Choroid plexus epithelial cell (primary cell): ENCODE measurements at regions not wholly inside any gene's neighbourhood (a gene's known extent, or its start where the extent isn't known, plus 50 kb on each side); places are given as distances from the start of the nearest gene placed in this dataset.
A peak's percentile ranks its signal among the peaks of the same experiment; 100 is the strongest.
"Not testable (repeated sequence)": the region's sequence is repeated elsewhere in the genome, so short reads cannot be mapped to it uniquely, and the experiment has no call there.

Experiments
- DNase-seq: peaks from one replicate; pipeline ENCODE4 v3.0.0-alpha.2; 2010; ENCODE audit warnings: low read depth
- H3K4me3 ChIP-seq: 2 replicates; pipeline ENCODE4 v1.5.1; 2011; ENCODE audit warnings: low read depth, mild to moderate bottlenecking, control low read depth, low read length, moderate library complexity
- TF ChIP-seq, protein P1 (sequence below): conservative IDR thresholded peaks from 2 replicates; pipeline ENCODE4 v1.5.1; 2011; ENCODE audit warnings: low read depth, mild to moderate bottlenecking, control low read depth, inconsistent platforms, low read length, moderate library complexity

DNA sequence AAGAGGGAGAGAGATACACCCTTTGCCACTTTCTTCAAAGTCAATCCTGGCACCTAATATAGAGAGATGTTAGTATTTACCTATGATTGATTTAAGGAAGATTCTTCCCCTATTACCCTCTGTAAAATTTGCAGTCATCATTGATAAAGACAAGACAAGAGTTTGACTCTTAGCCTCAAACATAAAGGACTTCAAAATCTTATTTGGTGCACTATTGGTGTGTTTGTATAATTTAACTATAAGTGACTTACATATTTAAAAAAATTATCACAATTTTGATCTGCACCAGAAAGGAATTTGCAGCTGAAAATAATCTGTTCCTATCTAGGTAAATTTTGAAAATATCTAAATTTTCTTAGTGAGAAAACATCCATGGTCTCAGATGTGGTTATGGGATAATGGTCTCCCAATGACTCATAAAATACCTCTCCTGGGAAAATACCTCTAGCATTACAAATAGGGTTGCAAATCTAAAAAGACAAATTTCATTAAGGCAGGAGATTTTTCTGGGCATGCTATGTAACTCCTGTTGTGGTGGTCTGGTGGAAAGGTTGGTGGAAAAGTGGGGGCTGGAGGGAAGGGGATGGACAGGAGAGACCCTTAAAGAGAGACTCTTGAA is 173.6 kb upstream of the MED14 start:
- H3K4me3 ChIP-seq: no peak overlapping the region
- TF ChIP-seq, protein P1, sequence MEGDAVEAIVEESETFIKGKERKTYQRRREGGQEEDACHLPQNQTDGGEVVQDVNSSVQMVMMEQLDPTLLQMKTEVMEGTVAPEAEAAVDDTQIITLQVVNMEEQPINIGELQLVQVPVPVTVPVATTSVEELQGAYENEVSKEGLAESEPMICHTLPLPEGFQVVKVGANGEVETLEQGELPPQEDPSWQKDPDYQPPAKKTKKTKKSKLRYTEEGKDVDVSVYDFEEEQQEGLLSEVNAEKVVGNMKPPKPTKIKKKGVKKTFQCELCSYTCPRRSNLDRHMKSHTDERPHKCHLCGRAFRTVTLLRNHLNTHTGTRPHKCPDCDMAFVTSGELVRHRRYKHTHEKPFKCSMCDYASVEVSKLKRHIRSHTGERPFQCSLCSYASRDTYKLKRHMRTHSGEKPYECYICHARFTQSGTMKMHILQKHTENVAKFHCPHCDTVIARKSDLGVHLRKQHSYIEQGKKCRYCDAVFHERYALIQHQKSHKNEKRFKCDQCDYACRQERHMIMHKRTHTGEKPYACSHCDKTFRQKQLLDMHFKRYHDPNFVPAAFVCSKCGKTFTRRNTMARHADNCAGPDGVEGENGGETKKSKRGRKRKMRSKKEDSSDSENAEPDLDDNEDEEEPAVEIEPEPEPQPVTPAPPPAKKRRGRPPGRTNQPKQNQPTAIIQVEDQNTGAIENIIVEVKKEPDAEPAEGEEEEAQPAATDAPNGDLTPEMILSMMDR: no peak
- peak; percentile 77 for DNase-seq

DNA sequence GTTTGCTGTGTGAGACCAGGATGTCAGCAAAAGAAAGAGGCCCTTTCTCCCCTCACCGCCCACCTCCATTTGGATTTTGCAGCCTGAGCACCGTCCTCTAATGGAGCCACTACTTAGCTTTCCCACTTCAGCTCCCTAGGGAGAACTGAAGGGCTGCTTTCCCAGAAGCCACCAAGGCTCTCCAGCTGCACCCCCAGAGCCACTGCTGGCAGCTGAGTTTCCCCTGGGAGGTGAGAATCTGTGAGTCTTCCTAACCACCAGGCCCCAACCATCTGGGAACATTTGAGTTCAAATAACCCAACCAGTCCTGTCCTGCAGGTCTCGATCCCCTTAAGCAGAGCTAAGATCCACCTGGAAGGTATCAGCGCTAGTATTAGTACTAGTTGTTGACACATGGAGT is 173.1 kb upstream of the USP9X start:
- DNase-seq: no peak
- no peak overlapping the region for H3K4me3 ChIP-seq
- TF ChIP-seq, protein P1: no peak

DNA sequence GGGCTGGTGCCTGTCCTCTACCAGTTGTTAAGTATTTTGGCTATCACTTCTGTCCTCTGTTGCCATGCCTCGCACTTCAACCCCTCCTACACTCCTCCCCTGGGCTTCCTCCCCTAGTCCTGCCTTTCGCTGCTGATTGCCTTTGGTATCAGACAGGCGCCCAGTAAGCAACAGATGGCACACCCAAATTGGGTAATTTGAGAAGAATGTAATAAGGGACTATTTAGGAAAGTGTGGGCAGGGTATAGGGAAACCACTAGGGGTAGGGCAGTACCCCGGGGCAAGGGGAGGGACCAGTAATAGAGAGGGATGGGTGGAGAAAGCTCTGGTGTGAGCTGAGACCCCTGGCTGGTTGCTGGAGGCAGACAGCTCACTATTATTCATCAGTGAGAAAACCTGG is 172.7 kb upstream of the USP9X start:
- DNase-seq: no peak
- TF ChIP-seq, protein P1: no peak
- H3K4me3 ChIP-seq: no peak overlapping the region

DNA sequence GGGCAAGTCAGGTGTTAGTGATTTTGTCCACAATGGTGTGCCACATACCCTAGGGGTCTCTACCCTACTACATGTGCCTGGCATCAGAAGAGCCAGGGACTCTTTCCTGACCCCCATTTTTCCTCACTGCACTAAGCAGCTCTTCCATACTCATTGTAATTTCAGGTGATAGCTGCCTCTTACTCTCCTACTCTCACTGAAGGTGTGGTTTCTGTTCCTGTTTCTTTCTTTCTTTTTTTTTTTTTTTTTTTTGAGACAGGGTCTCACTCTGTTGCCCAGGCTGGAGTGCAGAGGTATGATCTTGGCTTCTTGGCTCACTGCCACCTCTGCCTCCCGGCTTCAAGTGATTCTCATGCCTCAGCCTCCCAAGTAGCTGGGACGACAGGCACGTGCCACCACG is 164.9 kb upstream of the USP9X start:
- no peak for DNase-seq
- H3K4me3 ChIP-seq: no peak overlapping the region
- TF ChIP-seq, protein P1: no peak

DNA sequence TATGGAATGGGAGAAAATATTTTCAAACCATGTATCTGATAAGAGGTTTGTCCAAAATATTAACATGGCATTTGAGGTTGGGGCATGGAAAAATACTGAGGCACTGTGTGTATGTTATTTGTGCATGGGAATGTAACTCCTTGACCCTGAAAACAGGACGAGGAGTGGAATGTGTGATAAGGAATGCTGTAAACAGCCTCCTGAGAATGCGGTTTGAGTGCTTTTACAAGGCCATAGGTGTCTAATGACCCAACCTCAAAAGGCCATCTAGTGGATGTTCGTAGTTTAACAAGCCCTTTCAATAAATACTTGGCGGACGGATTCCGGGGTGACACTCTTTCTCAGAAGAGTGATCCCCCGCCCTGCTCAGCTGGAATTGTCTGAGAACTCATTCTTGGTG is 162.9 kb upstream of the USP9X start:
- DNase-seq: peak; percentile 90
- H3K4me3 ChIP-seq: no peak overlapping the region
- TF ChIP-seq, protein P1: peak; percentile 49

DNA sequence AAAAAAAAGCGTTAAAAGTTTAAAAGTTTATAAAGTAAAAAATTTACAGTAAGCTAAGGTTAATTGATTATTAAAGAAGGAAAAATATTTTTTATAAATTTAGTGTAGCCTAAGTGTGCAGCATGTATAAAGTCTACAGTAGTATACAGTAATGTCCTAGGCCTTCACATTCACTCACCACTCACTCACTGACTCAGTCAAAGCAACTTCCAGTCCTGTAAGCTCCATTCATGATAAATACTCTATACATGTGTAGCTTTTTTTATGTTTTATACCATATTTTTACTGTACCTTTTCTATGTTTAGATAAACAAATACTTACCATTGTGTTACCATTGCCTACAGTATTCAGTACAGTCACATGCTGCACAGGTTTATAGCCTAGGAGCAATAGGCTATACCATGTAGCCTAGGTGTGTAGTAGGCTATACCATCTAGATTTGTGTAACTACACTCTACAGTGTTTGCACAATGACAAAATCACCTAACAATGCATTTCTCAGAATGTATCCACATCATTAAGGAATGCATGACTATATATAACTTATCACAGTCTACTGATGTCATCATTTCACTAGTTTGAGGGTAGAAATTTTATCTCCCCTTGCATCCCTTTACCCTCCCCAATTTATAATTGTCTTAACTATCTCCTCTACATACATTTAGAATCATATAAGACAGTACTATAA is 158.4 kb upstream of the USP9X start:
- not testable (repeated sequence) for H3K4me3 ChIP-seq
- DNase-seq: peak; percentile 54

DNA sequence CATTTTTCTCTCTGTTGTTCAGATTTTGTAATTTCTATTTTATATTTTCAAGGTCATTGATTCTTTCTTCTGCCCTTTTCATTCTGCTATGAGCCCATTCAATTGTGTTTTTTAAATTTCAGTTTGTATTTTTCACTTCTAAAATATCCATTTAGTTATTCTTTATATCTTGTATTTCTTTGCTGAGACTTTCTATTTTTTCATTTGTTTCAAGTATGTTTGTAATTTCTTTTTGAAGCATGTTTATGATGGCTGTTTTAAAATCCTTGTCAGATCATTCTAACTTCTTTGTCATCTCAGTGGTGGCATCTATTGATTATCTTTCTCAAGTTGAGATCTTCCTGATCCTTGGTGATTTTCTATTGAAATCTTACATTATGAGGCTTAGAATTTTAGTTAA is 157.2 kb upstream of the USP9X start:
- TF ChIP-seq, protein P1: no peak
- H3K4me3 ChIP-seq: no peak overlapping the region

More for the DNA sequence above, 157.2 kb upstream of the USP9X start:
- DNase-seq: no peak
